CD4-positive, alpha-beta T cell treated with Interleukin-1 beta for 1 hour (primary cell): ENCODE measurements at regions not wholly inside any gene's neighbourhood (a gene's known extent, or its start where the extent isn't known, plus 50 kb on each side); places are given as distances from the start of the nearest gene placed in this dataset.

Experiments used
- DNase-seq, 2 donors: peaks; one replicate each; pipeline ENCODE4 v3.0.0-alpha.2; 2020 to 2022

DNA sequence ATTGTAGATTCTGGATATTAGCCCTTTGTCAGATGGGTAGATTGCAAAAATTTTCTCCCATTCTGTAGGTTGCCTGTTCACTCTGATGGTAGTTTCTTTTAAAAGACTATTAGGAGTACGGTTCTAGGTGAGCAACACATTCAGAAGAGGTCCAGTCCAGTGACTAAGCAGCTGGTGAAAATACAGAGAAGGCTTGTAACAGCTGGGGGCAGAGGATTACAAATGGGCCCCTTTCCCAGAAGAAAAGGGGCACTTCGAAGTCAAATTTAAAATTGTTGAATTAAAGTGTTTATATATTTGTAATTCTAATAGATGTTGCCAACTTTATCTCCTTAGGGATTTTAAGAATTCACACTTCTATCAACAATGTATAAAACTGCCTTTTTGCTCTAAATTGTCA lies 720.5 kb downstream of the TLE4 start:
- no peak for DNase-seq

DNA sequence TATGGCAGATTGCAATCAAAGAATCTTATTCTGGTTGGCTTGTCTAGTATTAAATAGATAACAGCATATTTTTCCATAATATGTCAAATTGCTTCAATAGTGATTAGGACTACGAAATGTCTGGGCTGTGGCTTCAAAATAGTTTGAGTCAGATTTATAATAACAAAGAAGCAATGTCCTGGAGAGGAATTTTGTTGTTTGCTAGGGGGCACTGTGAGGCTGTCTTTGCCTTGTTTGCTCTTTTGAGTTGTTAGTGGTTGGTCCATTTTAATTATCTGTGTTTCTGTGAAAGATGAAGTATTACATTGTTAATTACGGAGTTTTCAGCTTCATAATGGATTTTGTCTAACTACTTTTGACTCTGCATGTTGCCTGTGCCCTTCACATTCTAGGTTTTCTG lies 713.6 kb downstream of the TLE4 start:
- DNase-seq = no peak

DNA sequence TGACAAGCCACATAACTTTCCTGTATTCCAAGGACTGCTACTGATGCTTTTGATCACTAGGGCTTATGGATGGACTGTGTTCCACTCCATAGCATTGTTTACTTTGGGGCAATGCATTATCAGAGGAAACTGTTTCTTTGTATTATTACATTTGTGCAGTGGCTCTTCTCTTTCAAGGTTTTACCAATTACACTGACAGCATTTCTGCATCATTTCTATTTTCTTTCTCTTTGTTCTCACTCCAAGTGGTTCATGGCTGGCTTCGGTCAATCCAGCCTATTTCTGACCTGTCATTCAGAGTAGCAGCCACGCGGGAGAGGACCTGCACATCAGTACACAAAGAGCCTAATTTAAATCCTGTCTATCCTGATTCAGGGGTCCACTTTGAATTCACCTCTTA lies 711.0 kb downstream of the TLE4 start:
- no peak for DNase-seq

DNA sequence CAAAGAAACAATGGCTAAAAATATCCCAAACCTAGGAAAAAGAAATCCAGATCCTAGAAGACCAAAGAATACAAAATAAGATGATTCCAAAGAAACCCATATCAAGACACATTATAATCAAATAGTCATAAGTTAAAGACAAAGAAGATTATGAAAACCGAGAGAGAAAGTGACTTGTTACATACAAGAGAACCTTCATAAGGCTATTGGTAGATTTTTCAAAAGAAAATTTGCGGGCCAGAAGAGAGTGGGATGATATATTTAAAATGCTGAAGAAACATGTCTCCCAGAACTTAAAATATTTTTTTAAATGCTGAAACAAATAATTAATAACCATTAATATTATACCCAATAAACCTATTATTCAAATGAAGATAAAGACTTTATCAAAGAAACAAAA lies 687.3 kb downstream of the TLE4 start:
- no peak for DNase-seq

DNA sequence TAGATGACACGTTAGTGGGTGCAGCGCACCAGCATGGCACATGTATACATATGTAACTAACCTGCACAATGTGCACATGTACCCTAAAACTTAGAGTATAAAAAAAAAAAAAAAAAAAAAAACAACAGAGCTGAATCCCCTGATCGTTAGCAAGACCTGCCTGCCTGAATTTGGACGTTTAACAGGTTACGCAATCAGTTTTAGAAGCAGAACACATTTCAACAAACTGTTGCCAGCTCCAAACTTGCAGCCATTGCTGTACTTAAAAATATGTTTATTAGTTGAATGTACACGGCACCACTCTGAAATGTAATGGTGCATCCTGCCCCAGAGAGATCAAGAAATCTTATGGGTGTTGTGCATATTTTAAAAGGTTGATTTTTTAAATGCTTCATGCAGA lies 680.0 kb downstream of the TLE4 start:
- no peak for DNase-seq

DNA sequence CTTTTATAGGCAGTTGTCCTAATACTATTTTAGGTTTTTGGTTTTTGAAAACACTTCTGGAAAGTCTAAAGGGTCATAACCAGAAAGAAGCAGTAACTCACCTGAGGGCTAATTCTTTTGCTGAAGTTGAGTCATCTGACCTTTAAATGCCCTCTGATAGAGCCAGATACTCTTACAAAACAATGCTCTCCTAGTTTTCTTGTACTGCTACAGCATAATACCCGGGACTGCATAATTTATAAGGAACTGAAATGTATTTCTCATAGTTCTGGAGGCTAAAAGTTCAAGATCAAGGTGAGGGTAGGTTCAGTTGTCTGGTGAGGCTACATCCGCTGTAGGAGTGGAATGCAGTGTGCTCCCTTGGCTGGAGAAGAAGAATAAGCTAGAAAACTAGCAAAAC lies 670.3 kb downstream of the TLE4 start:
- DNase-seq = no peak

DNA sequence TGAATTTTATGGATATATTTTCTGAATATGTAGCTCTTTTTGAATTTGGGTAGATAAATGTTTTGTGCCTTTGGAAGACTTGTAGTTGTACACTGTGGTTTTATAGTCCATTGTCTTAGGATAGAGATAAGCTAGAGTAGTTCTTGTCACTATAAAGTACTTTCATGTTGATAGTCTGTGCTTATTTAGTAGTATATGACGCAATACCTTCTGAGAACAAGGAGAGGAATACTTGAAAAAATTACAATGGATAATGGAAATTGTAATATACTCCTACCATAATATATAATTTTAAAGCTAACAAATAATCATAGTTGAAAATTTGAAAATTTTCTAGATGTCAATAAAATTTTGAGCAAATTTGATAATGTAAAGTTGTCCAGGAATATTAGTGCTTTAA lies 664.0 kb downstream of the TLE4 start:
- DNase-seq = no peak

DNA sequence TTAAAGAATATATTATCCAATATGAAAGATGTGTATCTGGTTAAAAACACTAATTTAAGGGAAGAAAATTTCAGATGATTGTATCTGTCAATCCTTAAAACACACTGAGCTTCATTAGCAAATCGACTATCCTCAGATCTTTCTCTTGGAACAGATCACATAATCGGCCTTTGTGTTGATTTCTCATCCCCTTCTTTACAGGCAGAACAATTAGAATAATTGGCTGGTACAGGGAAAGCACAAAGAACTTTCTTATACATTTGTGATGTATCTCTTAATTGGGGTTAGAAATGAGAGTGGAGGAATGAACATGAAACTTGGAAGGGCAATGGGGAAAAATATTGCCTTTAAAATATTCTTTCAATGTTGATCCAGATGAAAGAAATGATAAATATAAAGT lies 662.1 kb downstream of the TLE4 start:
- DNase-seq = no peak

DNA sequence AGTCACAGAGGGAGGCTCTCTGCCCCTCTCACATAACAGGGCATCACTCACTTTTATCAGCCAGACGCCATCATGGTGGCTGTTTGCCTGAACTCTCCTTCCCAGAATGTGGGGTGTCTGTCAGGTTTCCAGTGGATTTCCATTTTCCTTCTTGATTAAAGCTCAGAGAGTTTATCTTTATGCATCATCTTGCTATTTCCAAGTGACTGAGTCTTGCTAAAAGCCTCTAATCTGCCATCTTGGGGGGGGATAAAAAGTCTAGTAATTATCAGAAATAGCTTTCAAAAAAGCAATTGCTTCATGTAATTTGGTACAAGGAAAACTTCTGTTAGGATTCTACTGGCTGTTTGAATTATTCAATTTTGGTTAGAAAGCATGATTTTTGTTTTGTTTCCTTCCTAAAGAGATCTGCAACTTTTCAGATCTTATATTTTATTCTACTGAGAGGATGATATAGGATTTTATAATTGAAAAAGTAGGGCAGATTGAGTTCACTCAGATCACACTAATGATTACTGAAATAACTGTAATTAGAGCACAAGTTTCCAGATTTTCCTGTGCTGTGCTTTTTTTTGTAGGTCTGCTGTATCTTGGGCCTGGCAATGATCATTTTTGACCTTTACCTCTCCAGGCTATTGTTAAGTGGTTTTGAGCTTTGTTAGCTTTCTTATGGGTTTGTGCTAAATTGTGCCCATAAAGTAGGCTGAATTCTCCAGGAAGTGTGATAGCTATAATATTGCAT lies 661.5 kb downstream of the TLE4 start:
- no peak for DNase-seq

DNA sequence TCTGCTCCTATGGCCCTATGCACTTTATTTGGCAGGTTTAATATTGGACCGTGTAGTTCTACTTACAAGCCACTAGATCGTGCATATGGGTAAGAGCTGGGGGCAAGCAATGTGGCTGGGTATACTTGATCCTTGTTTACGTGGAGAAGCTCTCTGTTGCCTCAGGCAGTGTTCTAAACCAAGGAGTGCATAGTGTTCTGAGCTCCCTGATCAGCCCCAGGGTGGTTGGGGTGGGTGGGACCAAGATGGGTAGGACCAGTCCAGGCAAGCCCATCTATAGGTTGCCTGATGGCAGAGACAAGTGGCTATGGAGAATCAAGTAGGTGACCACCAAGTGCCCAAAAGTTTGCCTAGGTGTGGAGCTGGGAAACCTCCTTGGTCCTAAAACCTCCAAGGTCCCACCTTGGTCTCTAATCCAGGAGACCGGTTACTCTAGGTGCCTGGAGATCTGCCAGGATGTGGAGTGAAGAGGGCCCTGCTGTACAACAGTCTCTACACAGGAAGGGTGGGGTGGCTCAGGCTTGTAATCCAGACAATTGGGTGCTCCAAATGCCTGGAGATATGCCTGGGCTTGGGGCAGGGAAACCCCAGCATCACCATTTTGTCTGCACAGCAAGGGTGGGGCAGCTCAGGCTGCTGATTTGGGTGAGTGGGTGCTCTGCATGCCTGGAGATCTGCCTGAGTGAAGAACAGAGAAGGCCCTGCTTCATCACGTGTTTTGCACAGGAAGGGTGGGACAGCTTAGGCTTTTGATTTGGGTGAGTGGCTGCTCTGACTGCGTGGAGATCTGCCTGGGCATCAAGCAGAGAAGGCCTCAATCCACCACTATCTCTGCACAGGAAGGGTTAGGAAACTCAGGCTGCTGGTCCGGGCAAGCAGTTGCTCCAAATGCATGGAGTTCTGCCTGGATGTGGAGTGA lies 659.8 kb downstream of the TLE4 start:
- peak in 1 of 2 donors; percentile 24 for DNase-seq

DNA sequence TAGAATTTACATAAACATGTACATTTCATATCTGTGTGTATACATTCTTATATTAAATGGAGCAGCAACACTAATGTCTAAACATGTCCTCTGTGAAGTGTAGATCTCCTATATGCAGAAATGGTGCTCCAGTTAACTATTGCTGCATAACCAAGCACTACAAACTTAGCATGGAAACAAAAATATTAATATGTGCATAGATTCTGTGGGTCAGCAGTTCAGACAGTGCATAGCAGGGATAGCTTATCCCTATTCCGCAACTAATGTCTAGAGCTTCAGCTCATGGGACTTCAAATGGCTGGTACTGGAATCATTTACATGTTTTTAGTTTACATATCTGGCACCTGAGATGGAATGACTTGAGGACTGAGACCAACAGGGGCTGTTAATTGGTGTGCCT lies 652.1 kb downstream of the TLE4 start:
- DNase-seq = no peak

DNA sequence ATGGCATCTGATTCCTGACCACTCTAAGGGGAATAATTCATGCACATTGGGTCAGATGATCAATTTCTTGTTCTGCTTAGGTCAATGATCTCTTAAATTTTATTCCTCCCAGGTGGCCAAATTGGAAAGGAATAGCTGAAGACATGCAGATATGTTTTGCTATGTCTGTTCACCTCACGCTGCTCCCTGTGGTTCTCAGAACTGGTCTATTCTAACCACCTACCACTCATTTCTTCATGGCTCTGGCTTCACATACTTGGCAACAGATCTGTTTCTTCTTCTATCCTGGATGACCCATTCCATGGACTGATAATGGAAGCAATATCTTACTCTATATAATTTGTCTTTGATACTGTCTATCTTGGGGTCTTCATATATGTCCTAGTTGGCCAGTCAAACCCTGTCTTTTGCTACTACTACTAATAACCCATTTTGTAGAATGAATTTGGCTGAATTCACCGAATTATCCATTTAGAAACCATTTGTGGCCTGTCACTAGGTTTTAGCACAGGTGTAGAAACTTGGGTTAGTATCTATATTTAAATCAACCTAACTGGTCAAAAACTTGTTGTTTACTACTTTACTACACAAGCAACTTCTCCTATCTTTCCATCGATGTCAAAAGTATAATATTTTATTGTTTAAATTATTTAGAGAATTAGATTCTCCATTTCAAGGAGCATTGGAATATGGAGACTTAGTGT lies 650.9 kb downstream of the TLE4 start:
- no peak for DNase-seq

DNA sequence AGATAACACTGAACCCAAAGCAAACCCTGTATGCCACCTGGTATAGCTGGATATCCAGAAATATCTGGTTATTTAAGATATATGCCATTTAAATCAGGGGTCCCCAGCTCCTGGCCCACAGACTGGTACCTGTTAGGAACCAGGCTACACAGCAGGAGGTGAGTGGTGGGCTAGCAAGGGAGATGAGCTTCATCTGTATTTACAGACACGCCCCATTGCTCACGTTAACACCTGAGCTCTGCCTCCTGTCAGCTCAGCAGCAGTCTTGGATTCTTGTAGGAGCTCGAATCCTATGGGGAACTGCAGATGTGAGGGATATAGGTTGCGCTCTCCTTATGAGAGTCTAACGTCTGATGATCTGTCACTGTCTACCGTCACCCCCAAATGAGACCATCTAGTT lies 646.6 kb downstream of the TLE4 start:
- no peak for DNase-seq

DNA sequence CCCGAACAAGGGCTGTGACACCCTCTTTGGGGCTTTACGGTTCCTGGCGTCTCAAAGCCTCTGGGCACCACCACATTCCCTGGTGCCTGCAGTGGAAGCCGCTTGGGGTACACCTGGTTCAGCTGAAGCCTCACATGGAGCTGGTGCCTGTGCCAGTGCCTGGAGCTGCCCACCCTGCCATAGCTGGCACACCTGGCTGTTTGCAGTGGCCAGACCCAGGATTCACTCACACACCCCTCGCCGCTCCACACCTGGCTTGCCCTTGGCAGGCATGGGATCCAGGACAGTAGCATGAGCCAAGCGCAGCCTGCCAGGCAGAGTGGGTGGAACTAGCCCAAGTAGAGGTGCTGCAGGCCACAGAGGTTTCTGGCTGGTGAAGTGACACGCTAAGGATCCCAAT lies 641.8 kb downstream of the TLE4 start:
- no peak for DNase-seq

DNA sequence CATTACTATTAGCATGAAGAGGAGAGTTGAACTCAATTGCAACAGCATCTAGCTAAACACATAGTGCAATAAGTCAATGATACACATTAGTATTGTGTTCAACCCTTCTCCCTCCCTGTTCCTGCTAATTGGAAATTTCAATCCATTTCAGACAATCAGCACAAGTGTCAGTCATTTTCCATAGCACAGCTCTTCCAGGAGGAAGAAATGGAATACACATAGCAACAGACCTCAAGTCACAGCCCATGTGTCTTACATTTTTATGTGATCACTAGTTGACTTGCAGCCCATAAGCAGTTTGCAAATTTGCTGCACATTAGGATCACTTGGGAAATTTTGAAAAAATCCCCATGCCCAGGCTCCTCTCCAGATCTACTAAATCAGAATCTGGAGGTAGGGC lies 636.9 kb downstream of the TLE4 start:
- DNase-seq = no peak

DNA sequence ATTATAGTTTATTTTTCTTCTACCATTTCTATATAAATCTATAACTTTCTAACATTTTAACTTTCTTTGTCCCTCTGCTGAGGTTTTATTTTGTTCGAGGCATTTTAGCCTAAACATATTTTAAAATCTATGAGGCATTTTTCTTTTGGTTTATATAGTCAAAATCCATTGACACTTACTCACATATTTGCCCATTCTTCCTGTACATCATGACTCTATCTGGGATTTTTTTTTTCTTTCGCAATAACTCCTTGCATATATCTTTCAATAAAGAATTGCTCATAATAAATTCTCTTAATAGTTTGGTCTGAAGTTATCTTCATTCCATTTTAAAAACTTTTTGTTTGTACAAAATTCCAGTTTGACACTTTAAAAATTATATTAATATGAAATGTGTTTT lies 632.3 kb downstream of the TLE4 start:
- no peak for DNase-seq

DNA sequence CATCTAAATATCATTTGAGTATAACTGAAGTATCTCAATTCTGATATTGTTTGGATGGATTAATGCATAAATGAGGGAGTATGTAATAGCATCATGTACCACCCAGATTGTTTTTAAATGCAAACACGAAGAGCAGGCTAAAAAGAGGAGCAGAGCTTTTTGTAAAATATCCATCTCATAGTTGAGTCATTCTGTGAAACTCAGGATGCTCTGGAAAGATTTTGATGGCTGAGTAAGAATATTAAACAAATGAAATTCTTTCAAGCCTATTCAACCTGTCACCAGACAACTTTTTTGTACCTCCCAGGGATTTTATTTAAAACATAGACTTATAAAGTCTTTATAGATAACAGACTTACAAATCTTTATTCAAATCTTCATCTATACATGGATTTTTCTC lies 625.9 kb downstream of the TLE4 start:
- no peak for DNase-seq

DNA sequence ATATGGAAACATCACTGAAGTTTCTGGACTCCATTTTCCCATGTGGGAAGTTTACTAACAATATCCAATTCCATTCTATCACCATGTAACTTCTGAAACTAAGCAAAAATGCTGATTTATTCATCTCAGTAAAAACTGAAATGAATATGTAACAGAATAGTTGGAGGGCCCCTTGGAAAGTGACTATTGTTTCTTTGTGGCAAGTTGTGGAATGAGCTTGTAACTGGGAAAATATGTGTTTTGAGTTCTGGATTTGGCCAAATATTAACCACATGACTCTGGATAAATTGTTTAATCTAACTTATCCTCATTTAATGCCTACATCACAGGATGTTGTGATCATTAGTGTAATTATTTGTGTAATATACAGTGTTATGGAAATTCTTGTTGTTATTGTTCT lies 619.3 kb downstream of the TLE4 start:
- no peak for DNase-seq

DNA sequence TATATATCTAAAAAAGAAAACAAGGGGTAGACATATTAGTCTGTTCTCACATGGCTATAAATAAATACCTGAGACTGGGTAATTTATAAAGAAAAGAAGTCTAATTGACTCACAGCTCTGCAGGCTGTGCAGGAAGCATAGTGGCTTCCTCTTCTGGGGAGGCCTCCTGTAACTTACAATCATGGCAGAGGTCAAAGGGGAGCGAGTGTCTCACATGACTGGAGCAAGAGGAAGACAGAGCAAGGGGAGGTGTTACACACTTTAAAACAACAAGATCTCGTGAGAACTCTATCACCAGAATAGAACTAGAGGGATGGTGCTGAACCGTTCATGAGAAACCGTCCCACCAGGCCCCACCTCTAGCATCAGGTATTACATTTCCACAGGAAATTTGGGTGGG lies 616.8 kb downstream of the TLE4 start:
- DNase-seq = no peak

DNA sequence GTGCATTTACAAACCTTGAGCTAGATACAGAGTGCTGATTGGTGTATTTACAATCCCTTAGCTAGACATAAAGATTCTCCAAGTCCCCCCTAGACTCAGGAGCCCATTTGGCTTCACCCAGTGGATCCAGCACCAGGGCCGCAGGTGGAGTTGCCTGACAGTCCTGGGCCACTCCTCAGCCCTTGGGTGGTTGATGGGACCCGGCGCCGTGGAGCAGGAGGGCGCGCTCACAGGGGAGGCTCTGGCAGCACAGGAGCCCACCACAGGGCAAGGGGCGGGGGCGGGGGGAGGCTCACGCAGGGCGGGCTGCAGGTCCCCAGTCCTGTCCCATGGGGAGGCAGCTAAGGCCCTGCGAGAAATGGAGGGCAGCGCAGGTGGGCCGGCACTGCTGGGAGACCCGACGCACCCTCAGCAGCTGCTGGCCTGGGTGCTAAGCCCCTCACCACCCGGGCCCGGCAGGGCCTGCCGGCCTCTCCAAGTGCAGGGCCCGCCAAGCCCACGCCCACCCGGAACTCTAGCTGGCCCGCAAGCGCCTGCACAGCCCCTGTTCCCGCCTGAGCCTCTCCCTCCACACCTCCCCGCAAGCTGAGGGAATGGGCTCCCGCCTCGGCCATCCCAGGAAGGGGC lies 613.5 kb downstream of the TLE4 start:
- no peak for DNase-seq

DNA sequence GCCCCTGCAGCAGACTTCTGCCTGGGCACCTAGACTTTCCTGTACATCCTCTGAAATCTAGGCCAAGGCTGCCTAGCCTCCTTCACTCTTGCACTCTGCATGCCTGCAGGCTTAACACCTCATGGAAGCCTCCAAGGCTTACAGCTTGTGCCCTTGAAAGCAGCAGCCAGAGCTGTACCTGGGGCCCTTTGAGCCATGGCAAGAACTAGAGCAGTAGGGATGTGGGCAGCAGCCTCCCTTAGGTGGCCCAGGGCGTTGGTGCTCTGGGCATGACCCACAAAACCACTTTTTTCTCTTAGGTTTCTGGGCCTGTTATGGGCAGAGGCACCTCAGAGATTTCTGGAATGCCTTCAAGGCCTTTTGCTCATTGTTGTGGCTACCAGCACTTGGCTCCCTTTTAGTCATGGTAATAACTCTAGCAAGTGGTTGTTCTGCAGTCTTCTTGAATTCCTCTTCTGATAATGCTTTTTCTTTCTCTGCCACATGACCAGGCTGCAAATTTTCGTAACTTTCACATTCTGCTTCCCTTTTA lies 606.2 kb downstream of the TLE4 start:
- no peak for DNase-seq

DNA sequence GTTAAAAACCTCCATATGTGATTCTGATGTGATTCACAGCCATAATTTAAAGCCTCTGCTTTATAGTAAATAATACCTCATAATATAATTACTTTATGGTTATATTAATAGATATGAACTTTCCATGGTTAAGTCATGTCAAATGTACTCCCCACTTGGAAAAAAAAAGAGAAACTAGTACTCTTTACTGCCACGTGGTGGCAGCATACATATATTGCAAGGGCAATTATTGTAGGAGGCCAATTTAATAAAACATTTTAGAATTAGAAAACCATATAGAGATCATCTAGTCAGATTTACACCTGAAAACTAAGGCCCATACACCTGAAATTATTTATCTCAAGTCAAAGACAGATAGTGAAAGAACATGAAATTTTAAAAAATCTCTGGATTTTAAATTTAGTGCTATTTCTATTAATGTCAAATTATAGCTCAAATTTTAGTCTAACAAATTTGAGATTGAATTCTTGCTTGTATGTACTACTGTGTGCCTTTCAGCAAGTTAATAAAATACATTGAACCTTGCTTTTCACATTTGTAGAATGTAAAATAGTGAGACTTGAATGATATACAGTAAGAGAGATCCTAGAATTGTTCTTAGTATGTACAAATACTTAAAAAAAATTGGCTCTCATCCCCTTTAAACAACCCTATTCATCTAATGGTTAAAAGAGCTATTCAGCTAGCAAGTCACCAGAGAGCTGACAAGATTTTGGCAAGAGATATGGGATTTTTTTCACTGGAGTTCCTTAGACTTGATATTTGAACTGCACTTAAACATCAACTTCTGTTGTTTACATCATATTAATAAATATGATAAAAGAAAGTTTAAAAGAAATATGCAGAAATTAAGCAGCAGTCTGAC lies 603.8 kb downstream of the TLE4 start:
- DNase-seq = peak in 1 of 2 donors; percentile 17
